ENCODE measurements at regions not wholly inside any gene's neighbourhood (a gene's known extent, or its start where the extent isn't known, plus 50 kb on each side); places are given as distances from the start of the nearest gene placed in this dataset.

DNA sequence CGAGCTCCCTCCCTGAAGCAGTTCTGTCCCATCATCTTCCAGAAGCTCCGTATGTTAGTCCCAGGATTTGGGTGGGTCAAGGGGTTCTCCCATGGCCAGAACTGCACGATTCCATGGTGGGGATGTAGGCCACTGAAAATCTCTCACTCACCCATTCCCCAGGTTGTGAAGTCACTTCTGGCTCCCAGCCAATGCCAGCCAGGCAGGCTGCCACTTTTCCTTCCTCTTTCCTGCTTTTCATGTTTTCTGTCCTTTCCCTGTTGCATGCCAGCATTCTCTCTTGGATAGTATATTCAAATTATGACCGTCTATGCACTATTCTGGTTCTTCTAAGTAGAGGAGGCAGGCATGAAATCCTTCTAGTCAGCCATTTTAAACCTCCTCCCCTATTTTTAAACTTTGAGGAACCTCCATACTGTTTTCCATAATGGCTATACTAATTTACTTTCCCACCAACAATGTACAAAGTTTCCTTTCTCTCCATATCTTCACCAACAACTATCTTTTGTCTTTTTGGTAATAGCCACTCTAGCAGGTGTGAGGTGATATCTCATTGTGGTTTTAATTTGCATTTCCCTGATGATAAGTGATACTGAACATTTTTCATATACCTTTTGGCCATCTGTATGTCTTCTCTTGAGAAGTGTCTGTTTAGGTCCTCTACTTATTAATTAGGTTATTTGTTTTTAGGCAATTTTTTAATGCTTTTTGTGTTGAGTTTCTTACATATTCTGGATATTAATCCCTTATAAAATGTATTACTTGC lies 182.1 kb upstream of the TET2 start:
- TF ChIP-seq, protein P1, sequence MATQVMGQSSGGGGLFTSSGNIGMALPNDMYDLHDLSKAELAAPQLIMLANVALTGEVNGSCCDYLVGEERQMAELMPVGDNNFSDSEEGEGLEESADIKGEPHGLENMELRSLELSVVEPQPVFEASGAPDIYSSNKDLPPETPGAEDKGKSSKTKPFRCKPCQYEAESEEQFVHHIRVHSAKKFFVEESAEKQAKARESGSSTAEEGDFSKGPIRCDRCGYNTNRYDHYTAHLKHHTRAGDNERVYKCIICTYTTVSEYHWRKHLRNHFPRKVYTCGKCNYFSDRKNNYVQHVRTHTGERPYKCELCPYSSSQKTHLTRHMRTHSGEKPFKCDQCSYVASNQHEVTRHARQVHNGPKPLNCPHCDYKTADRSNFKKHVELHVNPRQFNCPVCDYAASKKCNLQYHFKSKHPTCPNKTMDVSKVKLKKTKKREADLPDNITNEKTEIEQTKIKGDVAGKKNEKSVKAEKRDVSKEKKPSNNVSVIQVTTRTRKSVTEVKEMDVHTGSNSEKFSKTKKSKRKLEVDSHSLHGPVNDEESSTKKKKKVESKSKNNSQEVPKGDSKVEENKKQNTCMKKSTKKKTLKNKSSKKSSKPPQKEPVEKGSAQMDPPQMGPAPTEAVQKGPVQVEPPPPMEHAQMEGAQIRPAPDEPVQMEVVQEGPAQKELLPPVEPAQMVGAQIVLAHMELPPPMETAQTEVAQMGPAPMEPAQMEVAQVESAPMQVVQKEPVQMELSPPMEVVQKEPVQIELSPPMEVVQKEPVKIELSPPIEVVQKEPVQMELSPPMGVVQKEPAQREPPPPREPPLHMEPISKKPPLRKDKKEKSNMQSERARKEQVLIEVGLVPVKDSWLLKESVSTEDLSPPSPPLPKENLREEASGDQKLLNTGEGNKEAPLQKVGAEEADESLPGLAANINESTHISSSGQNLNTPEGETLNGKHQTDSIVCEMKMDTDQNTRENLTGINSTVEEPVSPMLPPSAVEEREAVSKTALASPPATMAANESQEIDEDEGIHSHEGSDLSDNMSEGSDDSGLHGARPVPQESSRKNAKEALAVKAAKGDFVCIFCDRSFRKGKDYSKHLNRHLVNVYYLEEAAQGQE (IDR thresholded peaks at IDR 0.05; ENCODE audit: insufficient read depth in 1 of 2, low read depth in 2 of 2, low read length in 2 of 2), result no peak
- no peak for TF ChIP-seq TAF1 (IDR thresholded peaks at IDR 0.05; ENCODE audit: borderline replicate concordance, insufficient read depth, low read length)
- TF ChIP-seq POLR2AphosphoS5 (IDR thresholded peaks at IDR 0.05; ENCODE audit: low read depth, low read length), result no peak
- TF ChIP-seq FOXP2 (optimal IDR thresholded peaks at IDR 0.05; ENCODE audit: borderline replicate concordance, extremely low read depth, extremely low read length, insufficient read depth), result no peak

DNA sequence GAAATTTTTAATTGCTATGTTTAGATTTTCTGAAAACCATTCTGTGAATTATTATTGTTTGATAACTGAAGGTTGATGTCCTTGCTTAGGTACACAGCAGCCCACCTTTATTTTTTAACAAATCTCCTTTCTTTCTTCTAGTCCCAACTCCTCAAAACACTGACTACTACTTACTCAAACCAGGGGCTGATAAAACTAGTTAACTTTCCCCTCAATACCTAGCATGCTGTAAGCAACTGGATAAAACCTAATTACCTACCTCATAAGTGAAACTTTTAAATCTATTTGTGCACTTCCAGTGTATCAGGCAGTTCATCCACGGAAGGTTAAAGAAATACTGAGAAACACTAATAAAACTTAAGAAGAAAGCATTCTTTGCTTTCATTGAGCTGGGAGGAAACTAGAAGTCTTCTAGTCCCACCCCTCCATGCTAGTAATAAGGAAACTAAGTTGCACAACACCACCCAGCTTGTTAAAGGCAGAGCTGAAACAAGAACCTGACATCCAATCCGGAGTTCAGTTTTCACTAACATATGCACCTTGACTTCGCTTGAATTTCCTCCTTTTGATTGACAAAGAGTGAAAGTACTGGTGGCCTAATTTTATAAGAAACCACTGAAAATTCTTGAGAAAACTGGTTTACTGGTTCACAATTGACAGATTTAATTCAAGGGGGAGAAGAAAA lies 180.2 kb upstream of the TET2 start:
- no peak for TF ChIP-seq FOXP2 (optimal IDR thresholded peaks at IDR 0.05; ENCODE audit: borderline replicate concordance, extremely low read depth, extremely low read length, insufficient read depth)
- TF ChIP-seq POLR2AphosphoS5 (IDR thresholded peaks at IDR 0.05; ENCODE audit: low read depth, low read length), result no peak
- TF ChIP-seq SIN3A (IDR thresholded peaks at IDR 0.05; ENCODE audit: borderline replicate concordance, insufficient read depth, low read length), result no peak
- TF ChIP-seq, protein P1 (IDR thresholded peaks at IDR 0.05; ENCODE audit: insufficient read depth in 1 of 2, low read depth in 2 of 2, low read length in 2 of 2), result no peak
- TF ChIP-seq TAF1 (IDR thresholded peaks at IDR 0.05; ENCODE audit: borderline replicate concordance, insufficient read depth, low read length), result no peak

DNA sequence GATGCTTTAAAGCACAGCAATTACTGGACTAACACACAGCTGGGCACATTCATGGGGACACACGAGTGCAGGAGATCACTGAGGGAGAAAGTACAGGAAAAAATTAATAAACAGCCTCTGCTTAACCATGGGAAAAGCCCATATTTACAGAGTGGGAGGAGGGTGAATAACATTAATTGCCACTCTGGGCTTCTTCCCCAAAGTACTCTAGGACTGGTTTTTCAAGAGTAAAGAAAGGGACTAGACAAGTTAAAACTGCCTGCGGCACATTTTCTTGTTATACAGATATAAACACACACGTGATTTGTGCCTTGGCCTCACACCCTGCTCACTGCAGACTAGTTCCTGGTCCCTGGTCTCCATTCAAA lies 179.7 kb upstream of the TET2 start:
- TF ChIP-seq POLR2AphosphoS5 (IDR thresholded peaks at IDR 0.05; ENCODE audit: low read depth, low read length) (no peak), SIN3A (IDR thresholded peaks at IDR 0.05; ENCODE audit: borderline replicate concordance, insufficient read depth, low read length) (no peak), FOXP2 (optimal IDR thresholded peaks at IDR 0.05; ENCODE audit: borderline replicate concordance, extremely low read depth, extremely low read length, insufficient read depth) (no peak), TAF1 (IDR thresholded peaks at IDR 0.05; ENCODE audit: borderline replicate concordance, insufficient read depth, low read length) (no peak)
- TF ChIP-seq, protein P1 (IDR thresholded peaks at IDR 0.05; ENCODE audit: insufficient read depth in 1 of 2, low read depth in 2 of 2, low read length in 2 of 2), result no peak

DNA sequence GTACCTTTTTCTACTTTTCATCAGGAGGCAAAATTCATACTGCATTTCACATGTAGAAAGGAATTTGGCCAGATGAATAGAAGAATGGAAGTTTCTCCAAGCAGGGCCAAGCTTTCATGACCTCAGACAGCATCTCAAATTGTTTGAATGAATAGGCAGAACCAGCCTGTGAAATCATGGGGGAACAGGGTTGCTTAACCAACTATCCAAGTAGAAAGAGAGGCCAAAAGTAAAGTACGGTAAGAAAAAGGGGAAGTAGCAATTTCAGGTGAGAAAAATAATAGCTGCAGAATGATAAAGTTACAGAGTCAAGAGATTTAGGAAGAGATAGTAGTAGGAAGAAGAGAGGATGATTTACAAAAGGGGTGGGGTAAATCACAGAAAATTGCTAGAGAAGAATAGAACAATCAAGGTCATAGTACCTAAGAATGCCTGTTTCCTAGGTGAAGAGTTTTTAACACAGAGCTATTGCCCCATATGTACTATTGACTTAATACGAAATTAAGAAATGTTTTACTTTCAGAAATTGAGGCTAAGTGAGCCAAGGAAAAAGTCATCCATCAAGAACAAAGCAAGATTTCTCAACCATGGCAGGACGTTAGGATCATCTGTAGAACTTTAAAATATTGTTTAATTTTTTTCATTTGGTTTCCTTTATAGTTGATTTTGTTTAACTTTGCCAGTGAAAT lies 177.1 kb upstream of the TET2 start:
- TF ChIP-seq POLR2AphosphoS5 (IDR thresholded peaks at IDR 0.05; ENCODE audit: low read depth, low read length) (no peak), SIN3A (IDR thresholded peaks at IDR 0.05; ENCODE audit: borderline replicate concordance, insufficient read depth, low read length) (no peak), TAF1 (IDR thresholded peaks at IDR 0.05; ENCODE audit: borderline replicate concordance, insufficient read depth, low read length) (no peak), FOXP2 (optimal IDR thresholded peaks at IDR 0.05; ENCODE audit: borderline replicate concordance, extremely low read depth, extremely low read length, insufficient read depth) (no peak)
- TF ChIP-seq, protein P1 (IDR thresholded peaks at IDR 0.05; ENCODE audit: insufficient read depth in 1 of 2, low read depth in 2 of 2, low read length in 2 of 2), result no peak

Measured in PFSK-1 (cell line).